SH-SY5Y (cell line): ENCODE measurements at regions not wholly inside any gene's neighbourhood (a gene's known extent, or its start where the extent isn't known, plus 50 kb on each side); places are given as distances from the start of the nearest gene placed in this dataset.

Experiments
- GATA2 ChIP-seq: IDR thresholded peaks from 2 replicates; pipeline ENCODE4 v1.6.1; 2011; ENCODE audit warnings: mild to moderate bottlenecking, low read depth, low read length
- GATA3 ChIP-seq: IDR thresholded peaks from 2 replicates; pipeline ENCODE4 v1.6.1; 2011; ENCODE audit warnings: low read depth, mild to moderate bottlenecking, low read length, moderate library complexity

DNA sequence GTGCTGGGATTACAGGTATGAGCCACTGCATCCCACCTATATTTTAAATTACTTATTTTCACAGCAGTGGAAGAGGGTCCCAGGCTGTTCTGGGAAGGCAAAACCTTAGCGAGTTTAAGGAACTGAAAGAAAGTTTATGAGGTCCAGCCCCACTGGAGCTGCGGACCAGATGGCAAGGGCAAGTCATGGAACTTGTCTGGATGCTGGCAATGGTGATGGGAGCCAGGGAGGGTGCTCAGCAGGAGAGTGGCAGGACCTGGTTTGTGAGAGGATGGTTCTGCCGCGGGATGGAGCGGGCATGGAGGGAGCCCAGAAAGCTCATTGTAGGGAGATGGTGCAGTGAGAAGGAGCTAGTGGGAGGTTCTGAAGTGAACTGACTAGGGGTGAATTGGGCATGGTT lies 50.6 kb upstream of the SLC45A1 start:
- TF ChIP-seq GATA3 (no peak), GATA2 (no peak)

DNA sequence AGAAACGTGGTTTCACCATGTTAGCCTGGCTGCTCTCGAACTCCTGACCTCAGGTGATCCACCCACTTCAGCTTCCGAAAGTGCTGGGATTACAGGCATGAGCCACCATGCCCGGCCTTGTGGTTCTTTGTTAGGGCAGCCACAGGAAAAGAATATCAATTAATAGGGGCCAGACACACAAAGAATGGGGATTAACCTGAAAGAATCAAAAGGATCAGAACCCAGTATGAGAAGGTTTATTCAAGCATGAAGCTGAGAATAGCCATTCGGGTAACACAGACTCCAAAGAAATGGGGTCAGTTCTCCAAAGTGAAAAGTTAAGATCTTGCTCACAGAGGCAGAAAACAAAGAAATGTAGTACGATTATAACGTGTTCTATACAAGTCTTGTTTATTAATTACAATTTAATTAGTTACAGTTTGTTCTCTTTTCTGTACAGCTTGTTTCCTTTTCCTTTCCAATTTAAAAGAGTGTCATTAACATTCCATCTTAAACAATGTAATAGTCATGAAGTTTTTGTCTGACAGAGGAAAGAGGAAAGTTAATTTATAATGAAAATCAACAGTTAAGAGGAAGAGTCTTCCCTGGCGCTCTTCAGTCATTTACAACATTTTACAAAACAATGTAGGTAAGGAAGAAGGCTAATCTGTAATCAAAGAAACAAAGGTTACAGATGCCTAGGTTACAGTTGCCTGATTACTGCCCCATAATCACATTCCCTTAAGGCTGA lies 51.3 kb upstream of the SLC45A1 start:
- TF ChIP-seq GATA3 (no peak), GATA2 (no peak)

DNA sequence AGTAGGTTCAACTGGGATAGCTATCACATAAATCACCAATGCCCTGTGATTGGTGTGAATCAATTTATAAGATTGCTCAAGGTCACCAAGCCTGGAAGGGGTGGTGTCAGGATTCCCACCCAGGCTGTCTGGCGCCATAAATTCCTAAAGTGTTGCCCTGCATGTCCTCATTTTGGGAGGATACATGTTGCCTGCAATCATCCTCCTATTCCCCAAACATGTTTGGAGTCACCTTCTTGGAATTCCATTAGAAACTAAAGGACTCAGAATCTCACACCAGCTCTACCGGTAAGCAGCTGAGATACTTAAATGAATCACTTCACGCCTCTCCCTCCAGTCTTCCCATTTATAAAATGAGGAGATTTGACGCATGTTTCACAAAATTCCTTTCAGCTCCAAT lies 54.1 kb upstream of the SLC45A1 start:
- TF ChIP-seq GATA3 (no peak), GATA2 (no peak)

DNA sequence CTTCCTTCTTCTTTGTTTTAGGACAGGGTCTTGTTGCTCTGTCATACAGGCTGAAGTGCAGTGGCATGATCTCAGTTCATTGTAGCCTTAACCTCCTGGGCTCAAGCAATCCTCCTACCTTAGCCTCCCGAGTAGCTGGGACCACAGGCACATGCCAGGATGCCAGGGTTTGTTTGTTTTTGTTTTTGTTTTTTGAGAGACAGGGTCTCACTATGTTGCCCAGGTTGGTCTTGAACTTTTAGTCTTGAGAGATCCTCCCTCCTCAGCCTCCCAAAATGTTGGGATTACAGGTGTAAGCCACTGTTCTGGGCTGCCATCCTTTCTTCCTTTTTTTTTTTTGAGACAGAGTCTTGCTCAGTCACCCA lies 56.5 kb upstream of the SLC45A1 start:
- TF ChIP-seq GATA3 (no peak), GATA2 (no peak)

DNA sequence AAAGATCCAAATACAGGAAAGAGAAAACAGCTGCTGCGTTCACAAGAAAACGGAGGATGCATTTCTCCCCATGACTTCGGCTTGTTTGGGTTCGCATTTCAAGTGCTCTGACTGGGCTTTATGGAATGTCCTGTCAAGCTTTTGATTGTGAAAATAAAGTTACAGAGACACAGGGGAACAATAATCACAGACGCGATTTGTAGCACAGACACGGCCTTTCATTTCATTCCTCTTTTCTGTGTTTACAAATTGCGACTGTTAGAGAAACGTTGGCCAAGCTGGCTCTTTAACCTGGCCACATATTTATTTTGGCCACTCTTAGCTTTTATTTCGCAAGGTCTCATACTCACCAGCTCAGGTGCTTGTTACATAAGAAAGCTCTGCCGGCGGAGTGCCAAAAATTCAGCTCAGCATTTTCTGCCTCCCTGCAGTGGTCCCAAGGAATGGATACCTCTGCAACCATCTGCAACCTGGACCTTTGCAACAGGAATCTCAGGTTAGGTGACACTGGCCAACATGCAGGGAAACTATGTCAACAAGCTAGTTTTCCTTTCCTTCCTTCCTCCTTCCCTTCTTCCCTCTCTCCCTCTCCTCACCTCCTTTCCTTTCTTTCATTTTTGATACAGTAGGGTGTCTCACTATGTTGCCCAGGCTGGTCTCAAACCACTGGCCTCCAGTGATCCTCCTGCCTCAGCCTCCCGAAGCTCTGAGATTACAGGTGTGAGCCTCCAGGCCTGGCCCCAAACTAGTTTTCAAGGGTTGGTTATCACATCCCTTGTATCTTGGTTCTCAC lies 58.2 kb upstream of the SLC45A1 start:
- TF ChIP-seq GATA3 (no peak), GATA2 (no peak)

DNA sequence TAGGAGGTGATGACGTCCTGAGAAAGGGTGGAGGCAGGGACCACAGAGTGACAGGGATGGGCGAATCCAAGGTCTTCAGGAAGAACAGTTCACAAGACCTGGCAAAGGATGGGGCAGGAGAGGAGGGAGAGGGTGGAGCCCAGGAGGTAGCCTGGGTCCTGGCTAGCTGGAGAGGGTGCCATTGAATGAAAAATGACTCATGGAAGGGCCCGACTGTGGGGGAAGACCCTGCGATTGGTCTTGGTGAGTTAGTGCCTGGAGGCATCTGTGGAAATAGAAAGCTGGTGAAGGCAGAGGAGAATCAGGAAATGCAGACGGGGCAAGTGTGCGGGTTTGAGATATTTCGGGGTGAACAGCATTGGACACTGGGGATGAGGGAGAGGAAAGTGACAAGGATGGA lies 60.3 kb upstream of the SLC45A1 start:
- TF ChIP-seq GATA2: no peak
- no peak for TF ChIP-seq GATA3

DNA sequence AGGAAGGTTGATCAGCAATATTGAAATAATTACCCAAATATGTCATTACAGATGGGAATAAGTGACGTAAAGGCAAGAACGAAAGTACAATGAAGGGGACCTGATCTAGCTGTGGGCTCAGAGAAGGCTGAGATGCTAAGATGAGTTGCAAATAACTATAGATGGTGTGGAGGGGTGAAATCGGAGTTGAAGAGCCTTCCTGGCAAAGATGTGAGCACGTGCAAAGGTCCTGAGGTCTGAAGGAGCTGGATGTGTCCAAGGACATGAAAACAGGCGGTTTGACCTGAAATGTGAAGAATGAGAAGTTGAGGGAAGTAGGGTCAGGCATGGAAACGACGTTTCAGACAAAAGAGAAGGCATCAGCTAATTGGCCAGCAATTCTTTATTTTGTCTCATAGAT lies 61.6 kb upstream of the SLC45A1 start:
- TF ChIP-seq GATA3: no peak
- no peak for TF ChIP-seq GATA2

DNA sequence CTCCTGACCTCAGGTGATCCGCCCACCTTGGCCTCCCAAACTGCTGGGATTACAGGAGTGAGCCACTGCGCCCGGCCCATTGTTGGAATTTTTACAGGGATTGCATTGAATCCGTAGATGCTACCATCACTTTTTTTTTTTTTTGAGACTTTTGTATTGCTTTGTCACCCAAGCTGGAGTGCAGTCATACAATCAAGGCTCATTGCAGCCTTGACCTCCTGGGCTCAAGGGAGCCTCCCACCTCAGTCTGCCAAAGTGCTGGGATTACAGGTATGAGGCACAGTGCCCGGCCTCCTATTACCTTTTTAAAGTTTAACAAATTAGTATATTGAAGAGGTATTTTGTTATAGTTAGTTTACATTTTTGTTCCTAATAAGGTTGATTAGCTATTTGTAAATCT lies 62.2 kb upstream of the SLC45A1 start:
- TF ChIP-seq GATA3 (no peak), GATA2 (no peak)

DNA sequence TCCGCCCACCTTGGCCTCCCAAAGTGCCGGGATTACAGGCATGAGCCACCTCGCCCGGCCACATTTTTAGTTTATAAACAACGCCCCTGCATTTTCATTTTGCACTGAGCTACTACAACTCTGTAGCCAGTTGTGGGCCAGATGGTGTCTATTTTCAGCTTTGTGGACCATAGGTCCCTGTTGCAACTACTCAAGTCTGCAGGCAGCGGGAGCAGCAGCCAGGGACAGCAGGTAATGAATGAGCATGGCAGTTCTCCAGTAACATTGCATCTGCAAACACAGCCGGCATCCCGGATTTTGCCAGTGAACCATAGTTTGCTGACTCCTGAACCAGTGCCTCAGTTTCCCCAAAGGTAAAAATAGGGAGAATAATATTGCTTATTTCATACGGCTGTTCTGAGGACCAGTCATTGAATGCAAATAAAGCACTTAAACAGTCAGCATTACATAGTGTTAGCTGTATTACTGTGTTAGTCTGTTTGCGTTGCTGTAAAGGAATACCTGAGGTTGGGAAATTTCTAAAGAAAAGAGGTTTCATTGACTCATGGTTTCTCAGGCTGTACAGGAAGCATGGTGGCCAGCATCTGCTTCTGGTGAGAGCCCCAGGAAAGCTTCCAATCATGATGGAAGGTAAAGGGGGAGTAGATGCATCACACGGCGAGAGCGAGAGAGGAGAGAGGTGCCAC lies 65.5 kb upstream of the SLC45A1 start:
- TF ChIP-seq GATA2 (no peak), GATA3 (no peak)

DNA sequence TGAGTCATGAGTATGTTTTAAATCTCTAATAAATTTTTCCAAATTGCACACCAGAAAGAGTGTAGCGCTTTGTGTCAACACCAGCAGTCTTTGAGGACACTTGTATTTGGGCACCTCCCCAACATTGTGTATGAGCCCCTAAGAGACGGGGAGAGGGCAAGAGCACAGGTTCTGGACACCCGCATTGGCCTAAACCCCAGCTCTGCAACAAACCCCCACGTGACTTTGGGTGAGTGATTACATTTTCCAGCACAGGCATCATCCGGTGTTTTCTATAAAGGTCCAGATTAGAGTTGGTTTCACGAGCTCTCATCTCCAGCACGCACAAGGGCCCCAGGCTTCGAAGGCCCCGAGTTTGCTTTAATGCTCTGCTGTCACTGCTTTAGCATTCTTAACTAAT lies 66.3 kb upstream of the SLC45A1 start:
- no peak for TF ChIP-seq GATA2

DNA sequence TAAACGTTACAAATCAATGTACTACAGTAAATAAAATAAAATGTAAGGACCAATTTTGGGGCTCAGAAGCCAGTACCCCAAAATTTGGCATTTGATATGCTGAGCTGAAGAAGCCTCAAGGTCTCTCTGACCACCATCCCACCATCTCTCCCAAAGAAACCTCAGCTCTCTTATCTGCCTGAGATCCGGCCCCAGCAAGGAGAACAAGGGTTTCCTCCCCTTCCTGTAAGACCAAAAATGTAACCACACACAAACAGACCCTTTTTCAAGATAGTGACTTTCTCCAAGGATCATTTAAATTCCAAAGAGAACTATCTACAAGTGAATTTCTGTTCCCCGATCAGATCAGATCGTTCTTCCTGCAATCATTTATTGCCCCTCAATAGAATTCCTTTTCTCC lies 68.1 kb upstream of the SLC45A1 start:
- TF ChIP-seq GATA3 (no peak), GATA2 (no peak)

DNA sequence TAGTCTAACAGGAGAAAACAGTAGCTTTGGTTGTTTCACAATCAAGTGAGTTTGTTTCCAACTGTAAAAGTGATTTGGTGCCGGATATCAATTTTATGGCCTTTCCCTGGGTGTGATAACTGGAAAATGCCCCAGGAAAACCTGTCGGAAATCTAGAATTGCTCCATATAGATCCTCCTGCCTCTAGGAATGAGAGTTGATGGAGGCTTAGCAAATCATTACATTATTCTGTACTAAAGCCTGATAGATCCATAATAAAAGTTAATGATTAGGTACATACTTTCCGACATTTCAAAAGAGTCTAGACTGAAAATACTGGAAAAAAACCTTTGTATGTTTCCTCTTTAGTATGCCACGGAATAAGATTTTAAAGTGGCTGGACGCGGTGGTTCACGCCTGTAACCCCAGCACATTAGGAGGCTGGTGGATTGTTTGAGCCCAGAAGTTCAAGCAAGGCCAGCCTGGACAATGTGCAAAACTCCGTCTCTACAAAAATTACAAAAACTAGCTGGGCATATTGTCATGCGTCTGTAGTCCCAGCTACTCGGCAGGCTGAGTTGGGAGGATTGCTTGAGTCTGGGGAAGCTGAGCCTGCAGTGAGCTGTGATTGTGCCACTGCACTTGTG lies 70.0 kb upstream of the SLC45A1 start:
- TF ChIP-seq GATA2: no peak
- TF ChIP-seq GATA3: no peak

DNA sequence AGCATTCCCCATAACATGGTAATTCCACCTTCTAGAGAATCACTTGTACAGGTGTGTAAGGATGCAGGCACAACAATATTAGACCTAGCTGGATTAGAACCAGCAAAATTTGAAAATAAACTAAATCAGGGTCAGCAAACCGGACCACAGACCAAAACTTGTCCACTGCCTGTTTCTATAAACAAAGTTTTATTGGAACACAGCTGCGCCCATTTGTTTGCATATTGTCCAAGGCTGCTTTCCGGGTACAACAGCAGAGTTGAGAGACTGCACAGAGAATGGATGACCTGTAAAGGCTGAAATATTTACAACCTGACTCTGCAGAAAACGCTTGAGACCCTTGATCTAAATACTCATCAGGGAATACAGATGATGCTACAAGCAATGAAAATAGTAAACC lies 73.6 kb upstream of the SLC45A1 start:
- no peak for TF ChIP-seq GATA3
- no peak for TF ChIP-seq GATA2

DNA sequence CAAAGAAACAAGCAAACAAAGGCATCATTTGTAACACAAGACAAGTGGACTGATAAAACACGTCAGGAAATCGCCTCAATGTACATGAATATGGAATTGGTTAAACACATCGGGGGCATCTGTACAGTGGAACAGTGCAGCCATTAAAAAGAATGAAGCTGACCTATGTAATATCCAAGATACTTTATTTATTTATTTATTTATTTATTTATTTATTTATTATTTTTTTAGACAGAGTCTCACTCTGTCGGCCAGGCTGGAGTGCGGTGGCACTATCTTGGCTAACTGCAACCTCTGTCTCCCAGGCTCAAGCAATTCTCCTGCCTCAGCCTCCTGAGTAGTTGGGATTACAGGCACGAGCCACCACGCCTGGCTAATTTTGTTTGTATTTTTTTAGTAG lies 75.4 kb upstream of the SLC45A1 start:
- no peak for TF ChIP-seq GATA2

DNA sequence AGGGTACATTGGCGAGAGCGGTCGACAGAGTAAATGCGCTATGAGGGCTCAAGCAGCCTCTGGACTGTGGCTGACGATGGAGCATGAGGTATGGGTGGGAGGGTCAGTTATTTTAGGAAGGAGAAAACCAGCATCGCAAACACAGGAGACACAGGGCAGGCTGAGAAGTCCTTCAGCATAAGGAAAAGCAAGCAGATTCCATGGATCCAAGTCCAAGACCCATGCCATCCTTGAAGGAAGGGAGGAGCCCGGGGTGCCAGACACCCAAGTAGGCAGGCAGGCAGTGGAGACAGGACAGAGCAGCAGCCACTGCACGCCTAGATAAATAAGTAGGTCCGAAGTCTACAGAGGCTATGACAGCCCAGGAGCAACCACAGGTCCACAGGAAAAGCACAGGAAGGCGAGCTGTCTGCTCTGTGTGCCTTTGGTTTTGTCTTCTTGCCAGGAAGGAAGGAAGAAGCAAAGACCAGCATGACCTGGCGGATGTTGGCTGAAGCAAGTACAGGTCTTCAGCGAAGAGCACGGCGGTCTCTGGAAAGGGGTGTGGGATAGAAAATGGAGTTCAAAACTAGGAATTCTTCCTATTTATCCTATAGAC lies 76.4 kb upstream of the SLC45A1 start:
- TF ChIP-seq GATA3 (no peak), GATA2 (no peak)

DNA sequence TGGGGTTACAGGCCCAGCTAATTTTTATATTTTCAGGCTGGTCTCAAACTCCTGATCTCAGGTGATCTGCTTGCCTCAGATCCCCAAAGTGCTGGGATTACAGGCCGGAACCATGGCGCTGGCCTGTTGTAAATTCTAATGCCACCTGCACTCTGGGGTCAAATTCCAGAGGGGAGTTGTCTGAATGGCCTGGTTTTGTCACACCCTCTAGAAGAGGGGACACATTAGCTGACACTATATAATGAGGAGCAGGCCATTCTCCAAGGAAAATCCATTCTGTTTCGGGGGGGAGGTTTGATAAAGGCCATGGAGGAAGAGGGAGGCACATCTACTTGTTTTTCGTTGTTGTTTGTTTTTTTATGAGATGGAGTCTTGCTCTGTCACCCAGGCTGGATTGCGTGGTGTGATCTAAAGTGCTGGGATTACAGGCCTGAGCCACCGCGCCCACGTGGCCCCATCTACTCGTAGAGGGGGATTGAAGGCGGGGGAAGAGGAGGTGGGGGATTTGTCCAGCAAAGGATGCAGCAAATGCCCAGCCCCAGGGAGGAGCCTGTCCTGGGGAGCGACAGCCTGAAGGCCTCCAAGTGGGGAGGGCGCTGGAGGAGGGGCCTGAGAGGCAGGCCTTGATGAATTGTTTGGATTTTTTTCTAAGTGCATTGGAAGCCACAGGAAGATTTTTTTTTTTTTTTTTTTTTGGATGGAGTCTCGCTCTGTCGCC lies 78.4 kb upstream of the SLC45A1 start:
- TF ChIP-seq GATA3 (no peak), GATA2 (no peak)
